AG04450 (cell line): ENCODE measurements at regions not wholly inside any gene's neighbourhood (a gene's known extent, or its start where the extent isn't known, plus 50 kb on each side); places are given as distances from the start of the nearest gene placed in this dataset.
"Not testable (repeated sequence)": the region's sequence is repeated elsewhere in the genome, so short reads cannot be mapped to it uniquely, and the experiment has no call there.

ENCODE experiments used
- CTCF ChIA-PET: fragments of 300-600, 350-600 bp; formaldehyde crosslinking; extraction: SDS; loops from one replicate; lab custom pipeline; 2022; ENCODE audit warnings: antibody characterized with exemption, inconsistent platforms; lab: Charles Lee
- POLR2A ChIA-PET: fragments of 350-600 bp; formaldehyde crosslinking; extraction: SDS; loops from one replicate; lab custom pipeline; 2021; ENCODE audit warnings: antibody characterized with exemption, inconsistent platforms; lab: Yijun Ruan, JAX
- DNase-seq: peaks from one replicate; pipeline ENCODE4 v3.0.0-alpha.2; 2011; ENCODE audit warnings: low read depth, low spot score
- H3K27ac ChIP-seq: one replicate; pipeline ENCODE4 v1.5.1; 2012; ENCODE audit warnings: low read depth, low read length, control low read depth
- H3K27me3 ChIP-seq: one replicate; pipeline ENCODE4 v1.6.0; 2012; ENCODE audit warnings: low read length; ENCODE audit not compliant: control insufficient read depth, insufficient read depth
- H3K4me3 ChIP-seq: 2 replicates; pipeline ENCODE4 v1.5.1; 2011; ENCODE audit warnings: mild to moderate bottlenecking, low read depth, low read length, control low read depth
- H3K9me3 ChIP-seq: 2 replicates; pipeline ENCODE4 v1.5.1; 2012; ENCODE audit warnings: low read length; ENCODE audit not compliant: control insufficient read depth, insufficient read depth
- TF ChIP-seq, protein P1 (sequence below): IDR thresholded peaks from 2 replicates; pipeline ENCODE4 v1.5.1; 2011; ENCODE audit warnings: low read depth, low read length, control low read depth, inconsistent platforms

GRCh38 chr1:161427733-161428516, 60.2 kb upstream of the CFAP126 start:
- TF ChIP-seq, protein P1, sequence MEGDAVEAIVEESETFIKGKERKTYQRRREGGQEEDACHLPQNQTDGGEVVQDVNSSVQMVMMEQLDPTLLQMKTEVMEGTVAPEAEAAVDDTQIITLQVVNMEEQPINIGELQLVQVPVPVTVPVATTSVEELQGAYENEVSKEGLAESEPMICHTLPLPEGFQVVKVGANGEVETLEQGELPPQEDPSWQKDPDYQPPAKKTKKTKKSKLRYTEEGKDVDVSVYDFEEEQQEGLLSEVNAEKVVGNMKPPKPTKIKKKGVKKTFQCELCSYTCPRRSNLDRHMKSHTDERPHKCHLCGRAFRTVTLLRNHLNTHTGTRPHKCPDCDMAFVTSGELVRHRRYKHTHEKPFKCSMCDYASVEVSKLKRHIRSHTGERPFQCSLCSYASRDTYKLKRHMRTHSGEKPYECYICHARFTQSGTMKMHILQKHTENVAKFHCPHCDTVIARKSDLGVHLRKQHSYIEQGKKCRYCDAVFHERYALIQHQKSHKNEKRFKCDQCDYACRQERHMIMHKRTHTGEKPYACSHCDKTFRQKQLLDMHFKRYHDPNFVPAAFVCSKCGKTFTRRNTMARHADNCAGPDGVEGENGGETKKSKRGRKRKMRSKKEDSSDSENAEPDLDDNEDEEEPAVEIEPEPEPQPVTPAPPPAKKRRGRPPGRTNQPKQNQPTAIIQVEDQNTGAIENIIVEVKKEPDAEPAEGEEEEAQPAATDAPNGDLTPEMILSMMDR, result no peak
- Histone ChIP-seq H3K4me3 (peak overlapping the region; percentile 23), H3K27me3 (peaks cover 4% of the 10 kb centered on the region), H3K9me3 (no peaks in the 10 kb centered on the region), H3K27ac (no peak overlapping the region)
- POLR2A ChIA-PET, result no interaction called here
- DNase-seq, result no peak
- CTCF ChIA-PET, result interaction anchor here (1.3 kb wide), 1 partner anchor 12 kb away, joined by 3 read pairs; no protein-coding TSS in a partner anchor

DNA sequence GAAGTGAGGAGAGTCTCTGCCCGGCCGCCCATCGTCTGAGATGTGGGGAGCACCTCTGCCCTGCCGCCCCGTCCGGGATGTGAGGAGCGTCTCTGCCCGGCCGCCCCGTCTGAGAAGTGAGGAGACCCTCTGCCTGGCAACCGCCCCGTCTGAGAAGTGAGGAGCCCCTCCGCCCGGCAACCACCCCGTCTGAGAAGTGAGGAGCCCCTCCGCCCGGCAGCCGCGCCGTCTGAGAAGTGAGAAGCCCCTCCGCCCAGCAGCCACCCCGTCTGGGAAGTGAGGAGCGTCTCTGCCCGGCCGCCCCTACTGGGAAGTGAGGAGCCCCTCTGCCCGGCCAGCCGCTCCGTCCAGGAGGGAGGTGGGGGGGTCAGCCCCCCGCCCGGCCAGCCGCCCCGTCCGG, 55.2 kb upstream of the CFAP126 start:
- POLR2A ChIA-PET, H3K9me3 ChIP-seq, CTCF ChIA-PET, H3K4me3 ChIP-seq, H3K27me3 ChIP-seq, DNase-seq, H3K27ac ChIP-seq: not testable (repeated sequence)

- Histone ChIP-seq H3K27me3 (peaks cover 5% of the 10 kb centered on the region), H3K27ac (no peak overlapping the region), H3K9me3 (no peaks in the 10 kb centered on the region), H3K4me3 (no peak overlapping the region)
- DNase-seq, result no peak
- CTCF ChIA-PET, result no interaction called here
- TF ChIP-seq, protein P1, result no peak
- POLR2A ChIA-PET, result no interaction called here
Observed at GRCh38 chr1:161421456-161421855, 53.8 kb upstream of the CFAP126 start.

DNA sequence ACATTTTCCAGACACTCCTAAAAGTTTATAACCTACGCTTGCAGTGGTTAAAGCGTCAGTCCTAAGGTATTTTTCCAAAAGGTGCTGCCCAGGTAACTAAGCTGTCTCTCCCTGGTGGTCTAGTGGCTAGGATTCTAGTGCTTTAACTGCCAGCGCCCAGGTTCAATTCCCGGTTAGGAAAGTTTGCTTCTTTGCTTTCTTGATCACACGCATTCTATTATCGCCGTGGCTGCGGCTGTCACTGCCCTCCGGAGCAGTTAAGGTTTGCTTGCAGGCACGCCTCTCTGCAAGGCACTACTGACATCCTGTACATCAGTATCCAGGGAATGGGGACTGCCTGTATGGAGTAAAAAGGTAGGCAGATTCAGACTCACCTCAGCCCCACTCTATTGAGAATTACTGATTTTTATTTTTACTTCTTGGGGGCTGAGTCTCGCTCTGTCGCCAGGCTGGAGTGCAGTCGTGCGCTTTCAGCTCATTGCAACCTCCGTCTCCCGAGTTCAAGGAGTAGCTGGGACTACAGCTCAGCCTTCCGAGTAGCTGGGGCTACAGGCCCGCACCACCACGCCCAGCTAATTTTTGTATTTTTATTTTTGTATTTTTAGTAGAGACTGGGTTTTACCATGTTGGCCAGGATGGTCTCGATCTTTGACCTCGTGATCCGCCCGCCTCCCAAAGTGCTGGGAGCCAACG, 53.2 kb upstream of the CFAP126 start:
- Histone ChIP-seq H3K27me3 (peaks cover 5% of the 10 kb centered on the region), H3K27ac (no peak overlapping the region), H3K4me3 (no peak overlapping the region), H3K9me3 (no peaks in the 10 kb centered on the region)
- no peak for DNase-seq
- TF ChIP-seq, protein P1, result no peak
- ChIA-PET CTCF (no interaction called here), POLR2A (no interaction called here)

- DNase-seq, POLR2A ChIA-PET, H3K9me3 ChIP-seq, H3K27me3 ChIP-seq, H3K27ac ChIP-seq, H3K4me3 ChIP-seq: not testable (repeated sequence)
- CTCF ChIA-PET, result interaction anchor here (1.0 kb wide), 1 partner anchor 103 kb away, joined by 3 read pairs; the partner anchor contains the start of gene SDHC
Observed at GRCh38 chr1:161417536-161417935, 49.9 kb upstream of the CFAP126 start.
